Eye (tissue), 1 donor: ENCODE measurements at regions not wholly inside any gene's neighbourhood (a gene's known extent, or its start where the extent isn't known, plus 50 kb on each side); places are given as distances from the start of the nearest gene placed in this dataset.

Experiments
- DNase-seq: peaks from one replicate; pipeline ENCODE4 v3.0.0-alpha.2; 2015

DNA sequence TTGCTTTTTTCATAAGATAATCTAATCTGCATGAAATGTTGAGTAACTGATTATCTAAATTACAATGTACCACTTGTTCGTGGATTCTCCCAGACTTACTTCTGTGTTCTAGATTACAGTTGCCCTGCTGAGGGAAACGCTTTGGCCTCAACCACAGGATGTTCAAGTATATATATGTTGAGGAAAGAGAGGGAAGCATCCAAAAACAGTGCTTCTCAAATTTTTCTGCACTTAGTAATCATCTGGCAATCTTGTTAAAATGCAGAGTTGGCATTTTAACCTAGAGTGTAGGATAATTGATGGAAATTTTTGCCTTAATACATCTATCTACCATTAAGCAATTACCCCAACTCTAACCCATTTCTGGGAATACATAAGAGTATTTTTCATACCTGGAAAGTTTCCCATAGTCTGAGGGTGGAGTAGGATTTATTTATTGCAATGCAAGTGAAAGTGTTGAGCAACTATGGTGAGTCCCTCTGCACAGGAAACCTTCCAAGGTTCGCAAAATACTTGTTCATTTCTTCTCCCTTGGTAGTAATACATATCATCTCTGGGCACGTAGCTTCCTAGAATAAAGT is 59.6 kb upstream of the C1GALT1 start:
- no peak for DNase-seq

DNA sequence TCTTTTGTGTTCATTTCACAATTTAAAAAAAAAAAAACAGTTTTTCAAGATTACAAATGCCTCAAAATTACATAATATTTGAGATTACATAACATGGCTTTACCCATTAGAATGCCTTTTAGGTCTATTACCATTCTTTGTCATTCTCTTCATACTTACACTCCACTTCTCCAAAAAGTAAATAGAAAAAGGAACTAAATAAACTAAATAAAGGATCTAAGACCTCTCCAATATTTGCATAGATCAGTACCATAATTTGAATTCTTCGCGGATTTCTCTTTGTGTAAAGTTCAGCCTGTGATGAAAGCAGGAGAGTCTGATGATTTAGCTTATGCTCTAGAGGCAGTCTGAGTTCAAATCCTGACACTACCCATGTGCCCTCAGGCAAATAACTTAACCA is 56.4 kb upstream of the C1GALT1 start:
- DNase-seq: no peak

DNA sequence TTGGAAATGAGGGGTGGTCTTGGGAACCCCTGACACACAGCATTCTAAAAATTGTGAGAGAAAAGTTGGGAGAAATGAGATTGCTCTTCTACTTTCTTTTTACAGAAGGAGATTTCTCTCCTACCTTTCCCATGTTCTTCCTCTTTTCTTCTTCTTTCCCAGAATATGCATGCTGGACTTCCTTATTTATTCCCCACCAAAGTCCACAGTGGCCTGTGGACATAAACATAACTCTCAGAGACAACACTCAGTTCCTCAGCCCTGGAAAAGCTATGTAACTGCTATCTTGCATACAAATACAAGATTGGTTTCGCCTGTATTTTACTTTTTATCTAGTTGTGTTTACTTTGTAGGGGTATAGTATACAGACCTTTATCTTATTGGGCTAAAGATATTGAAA is 54.6 kb upstream of the C1GALT1 start:
- DNase-seq: no peak

DNA sequence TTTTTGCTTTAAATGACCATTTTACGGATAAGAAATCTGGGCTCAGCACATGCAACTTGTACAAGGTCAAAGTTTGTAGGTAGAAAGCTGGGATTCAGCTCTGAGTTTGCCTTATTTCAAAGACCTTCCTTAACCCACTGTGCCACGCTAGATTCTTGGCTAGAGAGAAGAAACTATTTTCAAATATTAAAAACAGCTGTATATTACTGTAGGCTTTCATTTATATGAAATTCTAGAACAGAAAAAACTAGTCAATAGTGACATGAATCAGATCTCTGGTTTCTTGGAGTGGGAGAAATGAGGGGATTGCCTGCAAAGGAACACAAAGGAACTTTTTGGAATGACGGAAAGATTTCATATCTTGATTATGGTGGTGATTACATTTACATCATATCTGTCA is 53.0 kb upstream of the C1GALT1 start:
- DNase-seq: no peak

DNA sequence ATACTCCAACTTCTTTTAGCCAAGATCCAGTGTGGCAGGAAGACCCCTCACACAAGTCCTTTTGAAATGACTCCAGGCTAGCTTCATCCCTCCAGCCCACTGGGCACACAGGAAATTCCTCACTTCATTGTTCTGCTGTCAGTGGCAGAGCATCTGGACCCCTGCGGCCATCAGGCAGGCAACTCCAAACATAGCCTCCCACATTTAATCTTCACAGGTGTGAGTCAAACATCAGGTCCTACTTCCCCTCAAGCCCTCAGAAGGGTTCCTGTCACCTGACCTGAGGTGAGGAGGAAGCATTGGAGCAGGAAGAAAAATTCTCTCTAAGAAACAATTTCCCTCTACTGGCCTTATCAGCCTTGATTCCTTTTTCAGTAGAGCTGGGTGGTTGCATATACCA is 51.1 kb upstream of the C1GALT1 start:
- no peak for DNase-seq
